Effector memory CD8-positive, alpha-beta T cell (primary cell): ENCODE measurements at regions not wholly inside any gene's neighbourhood (a gene's known extent, or its start where the extent isn't known, plus 50 kb on each side); places are given as distances from the start of the nearest gene placed in this dataset.

ENCODE experiments used
- ATAC-seq: fragments of 150-1000 bp; cut with Tn5 transposase; replicated peaks from 2 replicates; pipeline ENCODE4 v1.10.0; 2021; ENCODE audit warnings: mild to moderate bottlenecking, moderate library complexity
- DNase-seq, 3 experiments: peaks; one replicate each; pipeline ENCODE4 v3.0.0; 2021
- H3K27ac Mint-ChIP-seq, 2 donors: one replicate each; pipeline ENCODE4 v1.8.0; 2022; ENCODE audit warnings: mild to moderate bottlenecking in 2 of 2, mixed read lengths in 2 of 2, moderate library complexity in 2 of 2
- H3K27me3 Mint-ChIP-seq, 2 donors: one replicate each; pipeline ENCODE4 v1.8.0; 2022; ENCODE audit warnings: mixed read lengths in 2 of 2
- H3K36me3 Mint-ChIP-seq: one replicate; pipeline ENCODE4 v1.8.0; 2022; ENCODE audit warnings: mild to moderate bottlenecking, moderate library complexity, mixed read lengths; ENCODE audit not compliant: insufficient read depth
- H3K4me1 Mint-ChIP-seq, 2 donors: one replicate each; pipeline ENCODE4 v1.8.0; 2022; ENCODE audit warnings: low read depth in 2 of 2, mixed read lengths in 2 of 2
- H3K4me3 Mint-ChIP-seq, 2 donors: one replicate each; pipeline ENCODE4 v1.8.0; 2022; ENCODE audit warnings: mild to moderate bottlenecking in 2 of 2, mixed read lengths in 2 of 2, moderate library complexity in 2 of 2
- H3K9me3 Mint-ChIP-seq, 2 donors: one replicate each; pipeline ENCODE4 v1.8.0; 2022; ENCODE audit warnings: mixed read lengths in 2 of 2

- Mint-ChIP-seq H3K36me3 (peaks cover 2% of the 10 kb centered on the region), H3K9me3 (no peaks in the 10 kb centered on the region), H3K27me3 (no peaks in the 10 kb centered on the region), H3K4me3 (no peak overlapping the region), H3K4me1 (no peaks in the 10 kb centered on the region), H3K27ac (no peak overlapping the region)
- ATAC-seq = no peak
- no peak for DNase-seq
These were observed 158.3 kb upstream of the HDAC9 start for GRCh38 chr7:18337048-18337809.

GRCh38 chr7:18338910-18339523 is 156.5 kb upstream of the HDAC9 start:
- no peaks in the 10 kb centered on the region for H3K27me3 Mint-ChIP-seq
- H3K4me3 Mint-ChIP-seq = no peak overlapping the region
- no peak for ATAC-seq
- no peak overlapping the region for H3K27ac Mint-ChIP-seq
- no peaks in the 10 kb centered on the region for H3K4me1 Mint-ChIP-seq
- peaks cover 2% of the 10 kb centered on the region for H3K36me3 Mint-ChIP-seq
- DNase-seq = no peak
- H3K9me3 Mint-ChIP-seq = no peaks in the 10 kb centered on the region

- ATAC-seq (no peak), DNase-seq (no peak)
- Mint-ChIP-seq H3K27ac (no peak overlapping the region), H3K4me3 (no peak overlapping the region), H3K4me1 (no peaks in the 10 kb centered on the region), H3K9me3 (no peaks in the 10 kb centered on the region), H3K36me3 (peaks cover 2% of the 10 kb centered on the region), H3K27me3 (no peaks in the 10 kb centered on the region)
These were observed 153.8 kb upstream of the HDAC9 start for GRCh38 chr7:18341756-18342155.

- ATAC-seq (no peak), DNase-seq (no peak)
- Mint-ChIP-seq H3K27me3 (no peaks in the 10 kb centered on the region), H3K4me3 (no peak overlapping the region), H3K9me3 (no peaks in the 10 kb centered on the region), H3K36me3 (peaks cover 2% of the 10 kb centered on the region), H3K27ac (no peak overlapping the region), H3K4me1 (no peaks in the 10 kb centered on the region)
These were observed 152.5 kb upstream of the HDAC9 start for GRCh38 chr7:18343047-18343446.

GRCh38 chr7:18344536-18344935 is 151.0 kb upstream of the HDAC9 start:
- H3K27ac Mint-ChIP-seq = no peak overlapping the region
- H3K36me3 Mint-ChIP-seq = no peaks in the 10 kb centered on the region
- H3K27me3 Mint-ChIP-seq = no peaks in the 10 kb centered on the region
- DNase-seq (no peak), ATAC-seq (no peak)
- H3K4me1 Mint-ChIP-seq = no peaks in the 10 kb centered on the region
- no peak overlapping the region for H3K4me3 Mint-ChIP-seq
- H3K9me3 Mint-ChIP-seq = no peaks in the 10 kb centered on the region

- Mint-ChIP-seq H3K4me1 (no peaks in the 10 kb centered on the region), H3K4me3 (no peak overlapping the region), H3K27me3 (no peaks in the 10 kb centered on the region), H3K9me3 (no peaks in the 10 kb centered on the region), H3K36me3 (no peaks in the 10 kb centered on the region), H3K27ac (no peak overlapping the region)
- ATAC-seq (peak; percentile 42), DNase-seq (peak; percentile 15 to 35 (median 26))
These were observed 149.8 kb upstream of the HDAC9 start for GRCh38 chr7:18345641-18346234.

- Mint-ChIP-seq H3K27ac (no peak overlapping the region), H3K4me3 (no peak overlapping the region), H3K9me3 (no peaks in the 10 kb centered on the region), H3K27me3 (no peaks in the 10 kb centered on the region), H3K36me3 (no peaks in the 10 kb centered on the region), H3K4me1 (no peaks in the 10 kb centered on the region)
- ATAC-seq (no peak), DNase-seq (no peak)
These were observed 148.4 kb upstream of the HDAC9 start for GRCh38 chr7:18347170-18347569.

- Mint-ChIP-seq H3K4me1 (peaks cover 4 to 7% of the 10 kb centered on the region in 2 donors), H3K9me3 (no peaks in the 10 kb centered on the region), H3K27me3 (no peaks in the 10 kb centered on the region), H3K36me3 (no peaks in the 10 kb centered on the region), H3K27ac (no peak overlapping the region), H3K4me3 (no peak overlapping the region)
- DNase-seq (no peak), ATAC-seq (no peak)
These were observed 144.9 kb upstream of the HDAC9 start for GRCh38 chr7:18350678-18351077.

- DNase-seq (peak; percentile 10 to 23 (median 14)), ATAC-seq (peak; percentile 66)
- H3K4me3 Mint-ChIP-seq = no peak overlapping the region
- peak overlapping the region in 1 of 2 donors; percentile 39 for H3K27ac Mint-ChIP-seq
- no peaks in the 10 kb centered on the region for H3K36me3 Mint-ChIP-seq
- H3K27me3 Mint-ChIP-seq = no peaks in the 10 kb centered on the region
- H3K9me3 Mint-ChIP-seq = no peaks in the 10 kb centered on the region
- peaks cover 6 to 7% of the 10 kb centered on the region in 2 donors for H3K4me1 Mint-ChIP-seq
These were observed 143.0 kb upstream of the HDAC9 start for GRCh38 chr7:18352339-18353255.

- Mint-ChIP-seq H3K4me3 (no peak overlapping the region), H3K9me3 (no peaks in the 10 kb centered on the region), H3K27me3 (no peaks in the 10 kb centered on the region), H3K36me3 (no peaks in the 10 kb centered on the region), H3K27ac (no peak overlapping the region), H3K4me1 (peaks cover 6 to 7% of the 10 kb centered on the region in 2 donors)
- no peak for ATAC-seq
- DNase-seq = no peak
These were observed 142.2 kb upstream of the HDAC9 start for GRCh38 chr7:18353339-18353738.

GRCh38 chr7:18354108-18355085 is 141.2 kb upstream of the HDAC9 start:
- ATAC-seq (no peak), DNase-seq (no peak)
- H3K36me3 Mint-ChIP-seq = no peaks in the 10 kb centered on the region
- no peaks in the 10 kb centered on the region for H3K27me3 Mint-ChIP-seq
- peaks cover 6 to 7% of the 10 kb centered on the region in 2 donors for H3K4me1 Mint-ChIP-seq
- no peak overlapping the region for H3K27ac Mint-ChIP-seq
- H3K4me3 Mint-ChIP-seq = no peak overlapping the region
- H3K9me3 Mint-ChIP-seq = no peaks in the 10 kb centered on the region

GRCh38 chr7:18356191-18356645 is 139.3 kb upstream of the HDAC9 start:
- DNase-seq (peak in 1 of 3 experiments; percentile 14), ATAC-seq (peak; percentile 72)
- Mint-ChIP-seq H3K27me3 (no peaks in the 10 kb centered on the region), H3K9me3 (no peaks in the 10 kb centered on the region), H3K4me3 (peak overlapping the region; percentile 47 to 57), H3K27ac (peak overlapping the region in 1 of 2 donors; percentile 6), H3K36me3 (no peaks in the 10 kb centered on the region), H3K4me1 (peaks cover 6 to 7% of the 10 kb centered on the region in 2 donors)
